HepG2 (cell line): ENCODE measurements at regions not wholly inside any gene's neighbourhood (a gene's known extent, or its start where the extent isn't known, plus 50 kb on each side); places are given as distances from the start of the nearest gene placed in this dataset.

Source experiments
- ATAC-seq: fragments of 200-7000 bp; cut with Tn5 transposase; 3 replicates; pipeline ENCODE4 v1.9.1; 2020; ENCODE audit warnings: mild to moderate bottlenecking, moderate library complexity
- BruUV-seq: library from RNA; stranded (reverse); fragments of 400-500 nt; replicated peaks from 2 replicates; lab custom pipeline; 2021; lab: Mats Ljungman, UMichigan
- CTCF ChIA-PET: fragments of 300-600 bp; formaldehyde crosslinking; extraction: SDS; loops from one replicate; lab custom pipeline; 2021; ENCODE audit warnings: low total read pairs, inconsistent platforms, low intra/inter-chr PET ratio; lab: Yijun Ruan, JAX
- POLR2A ChIA-PET: fragments of 350-600 bp; sonication (Branson Sonifier 250); formaldehyde crosslinking; loops from one replicate; lab custom pipeline; 2020; ENCODE audit warnings: antibody characterized with exemption, inconsistent platforms; lab: Yijun Ruan, JAX
- DNase-seq: peaks from one replicate; pipeline ENCODE4 v3.0.0-alpha.2; 2015; ENCODE audit warnings: low spot score
- FAIRE-seq: peaks from 3 replicates; lab custom pipeline; 2011; peaks lifted over from hg19 to GRCh38; lab: Jason Lieb, UNC
- H2AFZ ChIP-seq: one replicate; pipeline ENCODE4 v1.6.1; 2011; ENCODE audit warnings: low read length, inconsistent platforms
- H3K27ac ChIP-seq: fragments of 300-600 bp; 3 replicates; pipeline ENCODE4 v1.8.0; 2011; ENCODE audit warnings: mixed run types, mild to moderate bottlenecking, mixed read lengths, low read length, inconsistent platforms; ENCODE audit not compliant: insufficient read depth; ENCODE audit errors: extremely low read length
- H3K27me3 ChIP-seq, 2 experiments: fragments of 200-600 bp in 1 of 2; 2 replicates in 1 of 2; 3 replicates in 1 of 2; pipeline versions ENCODE4 v1.6.0 to v1.8.0; 2011; ENCODE audit warnings: low read length in 2 of 2, mild to moderate bottlenecking in 2 of 2, moderate library complexity in 2 of 2, inconsistent platforms in 1 of 2; ENCODE audit not compliant: insufficient read depth in 2 of 2, control insufficient read depth in 1 of 2
- H3K36me3 ChIP-seq, 2 experiments: fragments of 200-600 bp in 1 of 2; replicated peaks in 1 of 2; 2 replicates in 1 of 2; 3 replicates in 1 of 2; pipeline versions ENCODE4 v1.5.1 to v1.8.0; 2011; ENCODE audit warnings: low read length in 2 of 2, inconsistent platforms in 1 of 2; ENCODE audit not compliant: insufficient read depth in 2 of 2, control insufficient read depth in 1 of 2
- H3K4me1 ChIP-seq: 2 replicates; pipeline ENCODE4 v1.5.1; 2012; ENCODE audit warnings: low read length, inconsistent platforms; ENCODE audit not compliant: insufficient read depth
- H3K4me2 ChIP-seq: 2 replicates; pipeline ENCODE4 v1.6.0; 2011; ENCODE audit warnings: low read depth, low read length, inconsistent platforms
- H3K4me3 ChIP-seq, 3 experiments: fragments of 200-600 bp in 1 of 3; sonication (generic), shearing (Covaris generic) in 1 of 3; replicated peaks in 1 of 3; 2 replicates each; pipeline ENCODE4 v1.5.1; 2011 to 2016; ENCODE audit warnings: low read length in 3 of 3, inconsistent platforms in 2 of 3, low read depth in 2 of 3, mild to moderate bottlenecking in 2 of 3, control low read depth in 1 of 3, mixed read lengths in 1 of 3; ENCODE audit not compliant: insufficient read depth in 1 of 3
- H3K79me2 ChIP-seq: one replicate; pipeline ENCODE4 v1.6.1; 2011; ENCODE audit warnings: low read length, inconsistent platforms; ENCODE audit not compliant: insufficient read depth
- H3K9ac ChIP-seq: 2 replicates; pipeline ENCODE4 v1.6.0; 2011; ENCODE audit warnings: mild to moderate bottlenecking, low read depth, low read length, inconsistent platforms; ENCODE audit not compliant: insufficient read depth
- H3K9me3 ChIP-seq: 2 replicates; pipeline ENCODE4 v1.5.1; 2012; ENCODE audit warnings: mild to moderate bottlenecking, low read length
- H4K20me1 ChIP-seq: 2 replicates; pipeline ENCODE4 v1.6.0; 2011; ENCODE audit warnings: inconsistent platforms, mild to moderate bottlenecking, low read length, moderate library complexity; ENCODE audit not compliant: insufficient read depth
- ATF2 ChIP-seq: sonication (generic); formaldehyde crosslinking; IDR thresholded peaks from 2 replicates; pipeline ENCODE4 v1.4.0; 2020; ENCODE audit warnings: missing genetic modification reagents
- CBX5 ChIP-seq: sonication (generic); formaldehyde crosslinking; IDR thresholded peaks from 2 replicates; pipeline ENCODE4 v1.4.0; 2020; ENCODE audit warnings: missing genetic modification reagents, borderline replicate concordance
- CSRNP1 ChIP-seq: sonication (generic); formaldehyde crosslinking; IDR thresholded peaks from 2 replicates; pipeline ENCODE4 v1.8.1; 2023; ENCODE audit warnings: mild to moderate bottlenecking, missing genetic modification reagents
- DMAP1 ChIP-seq: IDR thresholded peaks from 2 replicates; pipeline ENCODE4 v1.6.1; 2016
- ELF1 ChIP-seq: sonication (generic); formaldehyde crosslinking; IDR thresholded peaks from 2 replicates; pipeline ENCODE4 v1.4.0; 2020; ENCODE audit warnings: missing genetic modification reagents
- JUN ChIP-seq: sonication (generic); formaldehyde crosslinking; IDR thresholded peaks from 2 replicates; pipeline ENCODE4 v1.4.0; 2020; ENCODE audit warnings: mild to moderate bottlenecking, missing genetic modification reagents
- KDM1A ChIP-seq: IDR thresholded peaks from 2 replicates; pipeline ENCODE4 v1.6.1; 2016; ENCODE audit warnings: missing compliant biosample characterization
- NPAS2 ChIP-seq: sonication (generic); formaldehyde crosslinking; IDR thresholded peaks from 2 replicates; pipeline ENCODE4 v1.8.0; 2022; ENCODE audit warnings: mild to moderate bottlenecking, missing genetic modification reagents, borderline replicate concordance
- NR2F6 ChIP-seq, 2 experiments: IDR thresholded peaks; 2 replicates each; pipeline ENCODE4 v1.6.1; 2016; ENCODE audit warnings: antibody characterized with exemption in 1 of 2, mild to moderate bottlenecking in 1 of 2
- SMYD3 ChIP-seq: sonication (generic); formaldehyde crosslinking; IDR thresholded peaks from 2 replicates; pipeline ENCODE4 v1.8.1; 2023; ENCODE audit warnings: mild to moderate bottlenecking, missing genetic modification reagents
- USF2 ChIP-seq, 2 experiments: sonication (generic) in 1 of 2; formaldehyde crosslinking in 1 of 2; IDR thresholded peaks; 2 replicates each; pipeline versions ENCODE4 v1.5.1 to v1.6.1; 2011 to 2020; ENCODE audit warnings: borderline replicate concordance in 1 of 2, low read depth in 1 of 2, low read length in 1 of 2, mild to moderate bottlenecking in 1 of 2, missing genetic modification reagents in 1 of 2, moderate library complexity in 1 of 2
- ZNF136 ChIP-seq: sonication (generic); formaldehyde crosslinking; IDR thresholded peaks from 2 replicates; pipeline ENCODE4 v1.8.1; 2022; ENCODE audit warnings: low read depth, mild to moderate bottlenecking, moderate library complexity, missing genetic modification reagents
- ZNF513 ChIP-seq: sonication (generic); formaldehyde crosslinking; conservative IDR thresholded peaks from 2 replicates; pipeline ENCODE4 v1.5.0; 2020; ENCODE audit warnings: missing genetic modification reagents
- ZNF547 ChIP-seq: sonication (generic); formaldehyde crosslinking; IDR thresholded peaks from 2 replicates; pipeline ENCODE4 v1.5.1; 2020; ENCODE audit warnings: mild to moderate bottlenecking, missing genetic modification reagents
- ZNF550 ChIP-seq: sonication (generic); formaldehyde crosslinking; IDR thresholded peaks from 2 replicates; pipeline ENCODE4 v1.4.0; 2020; ENCODE audit warnings: mild to moderate bottlenecking, missing genetic modification reagents, borderline replicate concordance
- ZNF598 ChIP-seq: sonication (generic); formaldehyde crosslinking; IDR thresholded peaks from 2 replicates; pipeline ENCODE4 v1.5.1; 2020; ENCODE audit warnings: mild to moderate bottlenecking, missing genetic modification reagents, borderline replicate concordance
- ZNF782 ChIP-seq: sonication (generic); formaldehyde crosslinking; IDR thresholded peaks from 2 replicates; pipeline ENCODE4 v1.4.0; 2020; ENCODE audit warnings: missing genetic modification reagents, mild to moderate bottlenecking, borderline replicate concordance
- ZNF839 ChIP-seq: sonication (generic); formaldehyde crosslinking; IDR thresholded peaks from 2 replicates; pipeline ENCODE4 v1.4.0; 2020; ENCODE audit warnings: missing genetic modification reagents, mild to moderate bottlenecking, borderline replicate concordance
- ZSCAN20 ChIP-seq: sonication (generic); formaldehyde crosslinking; IDR thresholded peaks from 2 replicates; pipeline ENCODE4 v1.4.0; 2020; ENCODE audit warnings: missing genetic modification reagents, mild to moderate bottlenecking, borderline replicate concordance
- ZZZ3 ChIP-seq: sonication (generic); formaldehyde crosslinking; IDR thresholded peaks from 2 replicates; pipeline ENCODE4 v1.4.0; 2020; ENCODE audit warnings: missing genetic modification reagents, mild to moderate bottlenecking, borderline replicate concordance
- WGBS: methylation state at CpG from one replicate; pipeline ENCODE4 v1.1.6; 2017; ENCODE audit warnings: low lambda C conversion rate; 5-methylcytosine and 5-hydroxymethylcytosine counted together
- in situ Hi-C: cut with HindIII; loops from 2 replicates; pipeline ENCODE4 v1.10.0; 2017; ENCODE audit warnings: low pct_unique_long_range_greater_than_20kb; ENCODE audit not compliant: extremely low pct_ligation_motif_present
- intact Hi-C: fragments of 100-400 bp; cut with micrococcal nuclease; formaldehyde crosslinking; loops from one replicate; pipeline ENCODE4 v1.10.0; 2022; ENCODE audit not compliant: unreplicated experiment

- TF ChIP-seq CSRNP1 (CRISPR knock-in tag) (no peak), KDM1A (CRISPR knock-in tag) (no peak), NR2F6 (IDR thresholded peaks at IDR 0.05) (no peak), NR2F6 (CRISPR knock-in tag; IDR thresholded peaks at IDR 0.05) (no peak), USF2 (IDR thresholded peaks at IDR 0.05; ENCODE audit: low read depth, low read length) (no peak), USF2 (CRISPR knock-in tag; IDR thresholded peaks at IDR 0.05; ENCODE audit: borderline replicate concordance) (no peak), CBX5 (CRISPR knock-in tag) (no peak), ZNF839 (CRISPR knock-in tag) (no peak), SMYD3 (CRISPR knock-in tag) (no peak), ZNF547 (CRISPR knock-in tag) (no peak), ATF2 (no peak), ZNF136 (no peak), ZSCAN20 (CRISPR knock-in tag) (no peak), ZNF598 (CRISPR knock-in tag) (no peak), ZZZ3 (CRISPR knock-in tag) (no peak), ZNF782 (no peak), ELF1 (CRISPR knock-in tag) (no peak), NPAS2 (no peak), ZNF513 (CRISPR knock-in tag) (no peak), ZNF550 (CRISPR knock-in tag) (no peak), JUN (no peak), DMAP1 (CRISPR knock-in tag) (no peak)
- H3K27ac ChIP-seq, result no peak overlapping the region
- H3K4me1 ChIP-seq, result no peaks in the 10 kb centered on the region
- ATAC-seq, result no peak
- H3K9ac ChIP-seq, result no peak overlapping the region
- CTCF ChIA-PET, result no interaction called here
- H3K4me3 ChIP-seq, result no peak overlapping the region
- no peak overlapping the region for H3K4me2 ChIP-seq
- H3K79me2 ChIP-seq, result no peaks in the 10 kb centered on the region
- FAIRE-seq, result no peak
- H4K20me1 ChIP-seq, result no peaks in the 10 kb centered on the region
- 0% methylated on average over 2 of the region's 3 CpGs for WGBS
- no peak for DNase-seq
- H3K27me3 ChIP-seq, result peaks cover 2% of the 10 kb centered on the region in 2 experiments; a peak in 1 of 5 replicates
- H2AFZ ChIP-seq, result no peak overlapping the region
- no TSS peak for BruUV-seq
- in situ Hi-C loops (loop anchor here (25.0 kb wide), 1 partner anchor 1082 kb away; no protein-coding TSS in a partner anchor), intact Hi-C loops (no loop called here)
- POLR2A ChIA-PET, result no interaction called here
- no peaks in the 10 kb centered on the region for H3K9me3 ChIP-seq
- H3K36me3 ChIP-seq, result no peaks in the 10 kb centered on the region
These were observed 417.4 kb downstream of the TMEM135 start for GRCh38 chr11:87455180-87455579.
